NCI-H1048 (cell line): ENCODE measurements at regions not wholly inside any gene's neighbourhood (a gene's known extent, or its start where the extent isn't known, plus 50 kb on each side); places are given as distances from the start of the nearest gene placed in this dataset.

Source experiments
- DNase-seq: peaks from one replicate; lab custom pipeline; 2025; lab: John Stamatoyannopoulos, UW

DNA sequence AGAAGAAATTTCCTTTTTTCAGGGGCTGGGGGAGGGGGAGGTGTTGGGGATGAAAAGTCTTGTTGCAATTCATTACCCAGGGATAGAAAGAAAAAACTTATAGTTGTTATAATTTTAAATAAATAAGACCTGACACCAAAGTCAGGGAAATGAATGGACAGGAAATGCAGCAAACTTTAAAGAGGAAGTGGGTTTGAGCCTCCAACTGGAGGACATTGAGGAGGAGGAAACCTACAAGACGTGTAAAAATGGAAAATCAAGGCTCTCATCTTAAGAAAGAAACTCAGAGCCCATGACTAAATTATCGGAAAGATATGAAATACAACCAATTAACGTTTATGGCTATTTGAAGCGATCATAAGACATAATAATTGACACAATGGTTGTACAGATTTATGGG is 54.4 kb downstream of the NIBAN1 start:
- DNase-seq: no peak

- DNase-seq: no peak
Measured at GRCh38 chr1:184915463-184916090, 58.7 kb downstream of the NIBAN1 start.

DNA sequence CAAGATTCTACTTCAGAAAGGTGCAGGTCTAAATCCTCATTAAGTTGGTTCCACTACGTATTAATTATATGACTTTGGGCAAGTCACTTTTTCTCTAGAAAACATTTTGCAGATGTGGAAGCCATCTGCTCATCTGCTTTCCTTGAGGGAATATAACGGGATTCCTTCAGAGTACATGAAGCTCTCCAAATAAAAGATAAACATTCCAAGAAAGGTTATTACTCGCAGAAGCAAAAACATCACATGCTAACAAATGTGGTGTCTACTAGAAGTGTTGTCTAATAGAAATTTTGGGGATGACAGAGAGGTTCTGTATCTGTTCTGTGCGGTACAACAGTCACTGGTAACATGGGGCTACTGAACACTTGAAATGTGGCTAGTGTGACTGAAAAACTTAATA is 60.2 kb downstream of the NIBAN1 start:
- DNase-seq: no peak

- DNase-seq: no peak
Measured at GRCh38 chr1:184912392-184912791, 61.9 kb downstream of the NIBAN1 start.

DNA sequence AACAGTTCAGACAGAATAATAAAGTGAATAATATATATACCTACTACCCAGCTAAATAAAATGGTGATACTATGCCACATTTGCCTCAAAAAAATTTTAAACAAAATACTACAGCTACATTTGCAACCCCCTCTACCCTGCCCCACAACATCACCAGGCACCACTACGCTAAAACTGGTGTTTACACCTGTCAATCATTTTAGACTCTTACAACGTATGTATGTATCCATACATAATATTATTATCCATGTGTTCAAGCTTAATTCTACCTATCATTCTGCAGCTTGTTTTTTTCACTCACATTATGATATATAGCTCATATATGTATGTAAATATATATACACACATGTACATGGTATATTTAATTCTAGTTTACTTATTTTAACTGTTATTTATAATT is 62.5 kb downstream of the NIBAN1 start:
- no peak for DNase-seq

- no peak for DNase-seq
Measured at GRCh38 chr1:184911103-184911745, 63.1 kb downstream of the NIBAN1 start.

GRCh38 chr1:184910691-184911091 is 63.6 kb downstream of the NIBAN1 start:
- DNase-seq: no peak

DNA sequence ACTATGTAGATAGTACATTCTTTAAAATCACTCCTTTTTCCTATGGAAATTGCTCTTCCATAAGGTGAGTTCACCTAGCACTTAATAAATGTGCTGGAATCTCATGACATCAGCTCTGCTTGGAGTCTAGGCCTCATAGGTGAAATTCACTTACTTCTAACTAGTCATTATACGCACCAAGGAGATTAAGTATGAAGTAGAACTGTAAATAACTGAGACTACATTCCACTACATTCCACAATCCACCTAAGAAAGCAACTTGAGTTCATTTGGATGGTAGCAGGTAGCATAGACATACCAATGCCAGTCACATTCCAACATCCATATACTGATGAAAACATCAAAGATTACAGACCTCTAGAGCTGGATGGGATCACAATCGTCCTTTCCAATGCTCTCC is 64.3 kb downstream of the NIBAN1 start:
- no peak for DNase-seq

- DNase-seq: no peak
Measured at GRCh38 chr1:184909019-184909418, 65.3 kb downstream of the NIBAN1 start.

DNA sequence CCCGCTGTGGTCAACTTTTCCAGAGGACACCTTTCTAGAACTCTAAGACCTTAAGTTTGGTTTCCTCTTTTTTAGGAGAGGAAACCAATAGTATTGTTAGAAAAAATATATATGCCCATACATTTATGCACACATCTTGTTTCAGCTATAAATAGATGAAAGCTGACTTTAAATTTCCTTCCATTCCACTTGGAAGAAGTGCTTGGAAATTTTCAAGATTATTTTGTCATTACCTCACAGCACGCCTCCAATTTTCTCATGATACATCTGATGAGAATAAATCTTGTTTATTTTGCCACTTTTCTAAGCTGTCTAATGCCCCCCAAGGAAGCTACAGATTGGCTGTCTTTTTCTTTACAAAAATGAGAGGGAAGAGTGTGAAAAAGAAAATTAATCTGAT is 65.8 kb downstream of the NIBAN1 start:
- DNase-seq: no peak

GRCh38 chr1:184907500-184907899 is 66.8 kb downstream of the NIBAN1 start:
- DNase-seq: no peak

GRCh38 chr1:184906761-184907160 is 67.5 kb downstream of the NIBAN1 start:
- no peak for DNase-seq

DNA sequence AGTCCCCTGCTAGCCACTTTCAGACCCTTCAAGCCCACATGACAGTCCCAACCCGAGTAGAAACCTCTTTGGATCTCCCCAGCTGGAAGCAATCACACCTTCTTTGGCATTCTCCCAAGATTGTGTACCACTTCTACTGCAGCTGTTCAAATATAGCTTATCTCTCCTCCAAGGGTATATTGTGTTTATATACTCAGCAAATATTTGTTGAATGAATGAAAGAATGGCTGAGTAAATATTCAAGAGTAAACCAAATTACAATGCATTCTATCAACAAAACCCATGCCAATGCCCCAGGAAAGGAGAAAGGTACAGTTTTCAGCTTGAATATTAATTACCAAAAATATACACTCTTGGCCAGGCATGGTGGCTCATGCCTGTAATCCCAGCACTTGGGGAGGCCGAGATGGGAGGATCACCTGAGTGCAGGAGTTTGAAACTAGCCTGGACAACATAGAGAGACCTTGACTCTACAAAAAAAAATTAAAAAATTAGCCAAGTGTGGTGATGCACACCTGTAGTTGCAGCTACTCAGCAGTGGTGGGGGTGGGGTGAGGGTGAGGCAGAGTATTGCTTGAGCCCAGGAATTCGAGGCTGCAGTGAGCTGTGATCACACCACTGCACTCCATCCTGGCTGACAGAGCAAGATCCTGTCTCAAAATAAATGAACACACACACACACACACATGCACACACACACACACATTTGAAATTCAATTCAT is 68.5 kb downstream of the NIBAN1 start:
- DNase-seq: no peak

DNA sequence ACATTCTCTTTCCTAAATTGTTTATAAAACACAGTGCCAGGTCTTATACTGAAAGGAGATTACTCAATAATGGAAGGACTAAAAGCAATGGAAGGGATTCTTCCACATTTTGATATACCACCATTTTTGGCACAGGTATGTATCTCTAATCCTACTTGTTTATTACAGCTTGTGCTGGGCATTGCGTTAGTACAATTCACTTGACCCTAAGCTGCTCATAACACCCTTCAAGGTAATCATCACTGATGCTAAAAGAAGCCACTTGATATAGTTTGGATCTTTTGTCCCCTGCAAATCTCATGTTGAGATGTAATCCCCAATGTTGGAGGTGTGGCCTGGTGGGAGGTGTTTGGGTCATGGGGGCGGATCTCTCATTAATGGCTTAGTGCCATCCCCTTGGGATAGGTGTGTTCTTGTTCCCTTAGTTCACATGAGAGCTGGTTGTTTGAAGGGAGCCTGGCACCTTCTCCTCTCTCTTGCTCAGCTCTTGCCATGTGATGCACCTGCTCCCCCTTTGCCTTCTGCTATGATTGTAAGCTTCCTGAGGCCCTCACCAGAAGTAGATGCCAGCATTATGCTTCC is 71.1 kb downstream of the NIBAN1 start:
- DNase-seq: no peak

DNA sequence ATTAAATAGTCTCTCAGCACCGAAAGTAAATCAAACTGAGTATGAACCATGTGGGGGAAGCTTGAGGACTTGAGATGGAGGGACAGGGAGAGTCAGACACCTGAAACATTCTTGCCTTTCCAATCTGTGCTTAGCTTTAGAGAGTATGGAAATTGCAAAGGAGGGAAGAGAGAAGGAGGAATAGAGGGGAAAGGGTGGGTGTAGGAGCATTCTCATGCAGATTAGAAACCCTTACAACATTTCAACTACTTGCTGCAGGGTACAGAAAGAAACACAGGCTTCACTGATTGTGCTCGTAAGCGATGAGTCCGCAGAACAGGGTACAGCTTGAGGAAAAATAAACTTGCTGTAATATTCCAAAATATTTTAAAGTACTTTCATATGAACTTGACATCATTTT is 73.8 kb downstream of the NIBAN1 start:
- DNase-seq: no peak

DNA sequence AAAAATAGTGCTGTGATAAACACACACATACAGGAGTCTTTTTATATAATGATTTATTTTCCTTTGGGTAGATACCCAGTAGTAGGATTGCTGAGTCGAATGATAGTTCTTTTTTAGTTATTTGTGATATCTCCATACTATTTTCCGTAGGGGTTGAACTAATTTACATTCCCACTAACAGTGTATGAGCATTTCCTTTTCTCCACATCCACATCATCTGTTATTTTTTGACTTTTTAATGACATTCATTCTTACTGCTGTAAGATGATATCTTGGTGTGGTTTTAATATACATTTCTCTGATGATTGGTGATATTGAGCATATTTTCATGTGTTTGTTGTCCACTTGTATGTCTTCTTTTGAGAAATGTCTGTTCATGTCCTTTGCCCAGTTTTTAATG is 78.3 kb downstream of the NIBAN1 start:
- no peak for DNase-seq

DNA sequence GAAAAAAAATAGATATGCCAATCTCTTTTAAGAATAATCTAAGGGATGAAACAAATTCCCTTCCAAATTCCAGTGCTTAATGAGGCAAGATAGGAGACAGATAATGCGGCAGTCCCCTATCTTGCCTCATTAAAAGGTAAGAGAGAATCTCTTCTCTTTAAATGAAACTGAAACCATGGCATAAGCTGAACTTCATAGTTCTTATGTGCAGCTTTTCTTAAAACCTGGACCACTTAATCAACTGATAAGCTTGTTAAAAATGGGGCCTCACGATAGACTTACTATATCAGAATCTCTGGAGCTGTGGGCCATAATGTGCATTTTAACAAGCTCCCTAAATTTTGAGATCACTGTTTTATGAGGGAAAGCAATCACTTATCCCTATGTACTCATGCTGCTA is 79.2 kb downstream of the NIBAN1 start:
- no peak for DNase-seq

GRCh38 chr1:184893695-184894094 is 80.6 kb downstream of the NIBAN1 start:
- DNase-seq: no peak

GRCh38 chr1:184892116-184892515 is 82.2 kb downstream of the NIBAN1 start:
- no peak for DNase-seq

DNA sequence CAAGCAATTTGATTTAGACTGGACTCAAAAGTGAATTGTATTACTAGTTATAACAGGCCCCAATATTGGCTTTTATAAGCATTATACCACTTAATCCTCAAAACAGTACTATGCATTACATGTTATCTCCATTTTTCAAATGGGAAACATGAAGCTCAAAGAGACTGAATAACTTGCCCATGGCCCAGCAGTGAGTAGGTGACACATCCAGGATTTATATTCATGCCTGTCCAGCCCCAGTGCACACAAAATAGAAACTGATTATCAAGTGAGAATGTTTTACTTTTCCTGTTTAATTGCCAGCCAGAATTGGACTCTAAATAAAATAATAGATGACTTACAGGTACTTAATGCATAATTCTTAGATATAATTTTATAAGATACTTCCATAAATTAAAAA is 82.9 kb downstream of the NIBAN1 start:
- no peak for DNase-seq

DNA sequence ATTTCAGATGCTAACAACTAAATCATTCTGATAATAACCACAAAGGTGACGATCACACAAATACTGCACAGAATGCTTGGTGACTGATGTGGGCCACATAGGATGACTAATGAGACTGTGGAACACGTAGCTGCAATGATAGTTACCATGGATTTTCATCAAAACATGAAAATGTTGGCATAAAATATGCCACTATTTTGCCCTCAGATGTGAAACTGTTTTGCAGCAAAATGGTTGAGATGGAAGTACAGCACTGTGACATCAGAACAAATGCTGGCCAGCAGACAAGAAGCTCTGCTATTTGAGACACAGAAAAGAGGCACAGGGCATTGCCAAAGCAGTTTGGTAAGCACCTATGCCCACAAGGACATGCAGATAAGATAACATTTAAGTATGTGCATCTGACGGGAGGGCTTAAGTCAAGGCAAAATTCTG is 83.8 kb downstream of the NIBAN1 start:
- no peak for DNase-seq

DNA sequence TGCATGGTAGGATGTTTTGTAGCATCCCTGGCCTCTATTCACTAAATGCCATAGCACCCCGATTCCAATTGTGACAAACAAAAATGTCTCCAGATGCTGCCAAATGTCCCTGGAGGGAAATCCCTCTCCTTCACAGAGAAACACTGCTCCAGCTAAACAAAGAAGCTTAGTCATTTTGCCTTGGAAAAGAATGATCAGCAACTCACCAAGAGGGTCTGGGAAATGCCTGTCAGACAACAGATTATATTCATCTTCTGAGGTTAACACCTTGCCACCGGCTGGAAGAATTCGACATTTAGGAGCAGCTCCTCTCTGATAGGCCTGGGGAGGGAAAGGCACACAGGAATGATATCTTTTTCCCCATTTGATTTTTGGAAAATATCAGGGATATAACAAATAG is 84.4 kb downstream of the NIBAN1 start:
- DNase-seq: no peak

DNA sequence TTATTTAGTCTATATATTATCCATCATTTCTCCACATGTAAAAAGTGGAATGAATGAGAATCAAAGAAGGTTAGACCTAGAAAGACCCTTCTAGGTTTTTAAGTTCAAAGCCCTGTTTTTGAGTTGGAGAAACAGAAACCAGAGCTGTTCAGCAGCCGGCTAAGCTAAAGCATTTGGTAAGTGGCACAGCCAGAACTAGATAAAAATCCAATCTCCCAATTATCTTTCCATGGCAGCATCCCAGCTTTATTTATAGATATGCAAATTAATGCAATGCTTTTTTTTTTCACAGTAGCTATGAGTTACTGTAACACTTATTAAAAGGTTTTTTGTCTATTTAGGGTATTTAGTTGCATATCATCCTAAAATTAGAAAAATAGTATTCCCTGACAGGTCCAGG is 85.1 kb downstream of the NIBAN1 start:
- peak; percentile 57 for DNase-seq
